Esophagus muscularis mucosa (tissue), 4 donors: ENCODE measurements at regions not wholly inside any gene's neighbourhood (a gene's known extent, or its start where the extent isn't known, plus 50 kb on each side); places are given as distances from the start of the nearest gene placed in this dataset.

Experiments
- DNase-seq: peaks from one replicate; pipeline ENCODE4 v3.0.0-alpha.2; 2017; ENCODE audit errors: extremely low spot score
- H3K27ac ChIP-seq, 4 donors: fragments of 200-600 bp; sonication (generic); replicated peaks in 1 of 4; 1 replicate in 3 of 4; 2 replicates in 1 of 4; pipeline ENCODE4 v1.5.1; 2016 to 2019; ENCODE audit warnings: mild to moderate bottlenecking in 1 of 4
- H3K27me3 ChIP-seq, 4 donors: fragments of 200-600 bp; sonication (generic); one replicate each; pipeline versions ENCODE4 v1.5.1 to v1.6.0; 2016 to 2019
- H3K36me3 ChIP-seq, 4 donors: fragments of 200-600 bp; sonication (generic); one replicate each; pipeline ENCODE4 v1.5.1; 2016 to 2019
- H3K4me1 ChIP-seq, 4 donors: fragments of 200-600 bp; sonication (generic); one replicate each; pipeline ENCODE4 v1.5.1; 2016 to 2019
- H3K4me3 ChIP-seq, 4 donors: fragments of 200-600 bp; sonication (generic); 1 replicate in 2 of 4; 2 replicates in 2 of 4; pipeline ENCODE4 v1.5.1; 2016 to 2019; ENCODE audit warnings: mild to moderate bottlenecking in 4 of 4, moderate library complexity in 1 of 4
- H3K9me3 ChIP-seq, 4 donors: fragments of 200-600 bp; sonication (generic); 1 replicate in 3 of 4; 2 replicates in 1 of 4; pipeline ENCODE4 v1.5.1; 2016 to 2019
- EP300 ChIP-seq: sonication (generic); formaldehyde crosslinking; IDR thresholded peaks from one replicate; pipeline ENCODE4 v1.6.1; 2017; ENCODE audit warnings: antibody characterized with exemption
- POLR2A ChIP-seq: fragments of 450-650 bp; IDR thresholded peaks from one replicate; pipeline ENCODE4 v1.6.1; 2017; ENCODE audit warnings: antibody characterized with exemption, moderate library complexity, mild to moderate bottlenecking, low read depth
- POLR2AphosphoS5 ChIP-seq, 2 donors: sonication (generic); formaldehyde crosslinking; IDR thresholded peaks; one replicate each; pipeline ENCODE4 v1.6.1; 2017; ENCODE audit warnings: antibody characterized with exemption in 2 of 2
- WGBS: methylation state at CpG from one replicate; pipeline ENCODE4 v1.1.5; 2018; 5-methylcytosine and 5-hydroxymethylcytosine counted together
- intact Hi-C: fragments of 100-400 bp; cut with DNase I; formaldehyde crosslinking; loops from one replicate; pipeline ENCODE4 v1.15.1; 2023
- TF ChIP-seq, protein P1 (sequence below), 3 experiments: fragments of 200-600 bp in 2 of 3; fragments of 450-650 bp in 1 of 3; sonication (generic) in 2 of 3; IDR thresholded peaks; one replicate each; pipeline ENCODE4 v1.5.1; 2017 to 2019; ENCODE audit warnings: antibody characterized with exemption in 3 of 3, mild to moderate bottlenecking in 2 of 3, moderate library complexity in 1 of 3

DNA sequence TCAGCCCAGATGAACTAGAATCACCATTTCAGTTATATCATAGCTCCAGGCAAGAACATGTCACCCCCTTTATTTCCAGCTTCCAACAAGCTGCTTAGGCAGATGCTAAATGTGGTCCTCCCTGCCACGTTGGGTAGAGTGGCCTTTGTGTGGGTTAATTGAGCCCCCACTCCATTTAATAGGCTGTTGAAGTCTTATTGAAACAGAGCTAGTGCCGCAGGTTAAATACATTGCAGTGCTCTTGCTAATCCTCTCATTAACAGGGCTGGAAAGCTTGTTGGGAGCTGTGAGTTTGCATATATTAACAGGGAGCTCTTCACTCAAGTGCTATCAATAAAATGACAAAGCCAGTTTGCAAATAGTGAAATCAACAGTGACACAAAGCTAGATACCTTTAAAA, 248.4 kb upstream of the CMC1 start:
- Histone ChIP-seq H3K27ac (no peak overlapping the region), H3K36me3 (no peaks in the 10 kb centered on the region), H3K27me3 (no peaks in the 10 kb centered on the region), H3K4me1 (no peaks in the 10 kb centered on the region), H3K9me3 (no peaks in the 10 kb centered on the region), H3K4me3 (no peak overlapping the region)
- no peak for DNase-seq
- TF ChIP-seq, protein P1, sequence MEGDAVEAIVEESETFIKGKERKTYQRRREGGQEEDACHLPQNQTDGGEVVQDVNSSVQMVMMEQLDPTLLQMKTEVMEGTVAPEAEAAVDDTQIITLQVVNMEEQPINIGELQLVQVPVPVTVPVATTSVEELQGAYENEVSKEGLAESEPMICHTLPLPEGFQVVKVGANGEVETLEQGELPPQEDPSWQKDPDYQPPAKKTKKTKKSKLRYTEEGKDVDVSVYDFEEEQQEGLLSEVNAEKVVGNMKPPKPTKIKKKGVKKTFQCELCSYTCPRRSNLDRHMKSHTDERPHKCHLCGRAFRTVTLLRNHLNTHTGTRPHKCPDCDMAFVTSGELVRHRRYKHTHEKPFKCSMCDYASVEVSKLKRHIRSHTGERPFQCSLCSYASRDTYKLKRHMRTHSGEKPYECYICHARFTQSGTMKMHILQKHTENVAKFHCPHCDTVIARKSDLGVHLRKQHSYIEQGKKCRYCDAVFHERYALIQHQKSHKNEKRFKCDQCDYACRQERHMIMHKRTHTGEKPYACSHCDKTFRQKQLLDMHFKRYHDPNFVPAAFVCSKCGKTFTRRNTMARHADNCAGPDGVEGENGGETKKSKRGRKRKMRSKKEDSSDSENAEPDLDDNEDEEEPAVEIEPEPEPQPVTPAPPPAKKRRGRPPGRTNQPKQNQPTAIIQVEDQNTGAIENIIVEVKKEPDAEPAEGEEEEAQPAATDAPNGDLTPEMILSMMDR (IDR thresholded peaks at IDR 0.05) = no peak
- TF ChIP-seq POLR2A = no peak
- TF ChIP-seq POLR2AphosphoS5 (IDR thresholded peaks at IDR 0.05) = no peak
- no peak for TF ChIP-seq EP300
- WGBS = 59% methylated on average over 2 of the region's 2 CpGs
- intact Hi-C loops = no loop called here

DNA sequence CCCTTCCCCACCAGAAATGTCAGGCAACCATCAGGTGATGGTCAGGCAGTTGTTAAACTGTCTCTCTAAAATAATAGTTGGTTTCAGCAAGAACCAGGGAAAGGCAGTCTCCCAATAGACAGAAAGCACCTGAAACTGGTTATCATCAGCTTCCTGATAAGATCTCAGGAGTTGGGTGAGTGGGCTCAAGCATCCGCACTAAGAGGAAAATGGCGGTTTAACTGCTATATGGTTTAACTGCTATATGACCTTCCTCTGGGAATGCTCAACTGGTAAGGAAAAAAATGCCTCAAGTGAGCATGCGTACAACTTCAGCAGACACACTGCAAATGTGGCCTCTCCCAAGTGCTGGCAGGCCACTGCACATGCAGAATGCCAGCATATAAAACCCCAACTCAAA, 240.8 kb upstream of the CMC1 start:
- intact Hi-C loops = no loop called here
- 81% methylated on average over 3 of the region's 3 CpGs for WGBS
- H3K27me3 ChIP-seq = peaks cover 0 to 5% (median 0%) of the 10 kb centered on the region in 4 donors
- no peaks in the 10 kb centered on the region for H3K36me3 ChIP-seq
- no peak for DNase-seq
- peaks cover 0 to 24% (median 7%) of the 10 kb centered on the region in 4 donors for H3K9me3 ChIP-seq
- H3K27ac ChIP-seq = no peak overlapping the region
- TF ChIP-seq POLR2AphosphoS5 (IDR thresholded peaks at IDR 0.05) (no peak), EP300 (no peak), POLR2A (no peak)
- TF ChIP-seq, protein P1 (IDR thresholded peaks at IDR 0.05) = no peak
- H3K4me1 ChIP-seq = no peaks in the 10 kb centered on the region
- no peak overlapping the region for H3K4me3 ChIP-seq

DNA sequence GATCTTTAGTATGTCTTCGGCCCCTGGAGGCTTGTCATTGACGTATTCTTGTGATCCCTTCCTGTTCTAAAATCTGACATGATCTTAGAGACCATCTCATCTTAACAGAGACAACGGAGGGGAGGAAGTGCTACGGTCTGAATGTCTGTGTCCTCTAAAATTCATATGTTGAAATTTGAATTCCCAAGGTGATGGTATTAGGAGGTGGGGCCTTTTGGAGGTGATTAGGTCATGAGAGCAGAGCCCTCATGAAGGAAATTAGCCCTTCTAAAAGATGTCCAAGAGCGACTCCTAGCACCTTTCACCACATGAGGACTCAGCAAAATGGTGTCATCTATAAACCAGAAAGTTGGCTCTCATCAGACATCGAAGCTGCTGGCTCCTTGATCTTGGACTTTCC, 233.2 kb upstream of the CMC1 start:
- no peak for TF ChIP-seq EP300
- TF ChIP-seq POLR2A = no peak
- peaks cover 0 to 10% (median 3%) of the 10 kb centered on the region in 4 donors for H3K9me3 ChIP-seq
- no peak for DNase-seq
- WGBS = 73% methylated on average over 6 of the region's 6 CpGs
- no peak overlapping the region for H3K27ac ChIP-seq
- intact Hi-C loops = no loop called here
- H3K4me1 ChIP-seq = no peaks in the 10 kb centered on the region
- H3K4me3 ChIP-seq = no peak overlapping the region
- H3K36me3 ChIP-seq = no peaks in the 10 kb centered on the region
- H3K27me3 ChIP-seq = no peaks in the 10 kb centered on the region

DNA sequence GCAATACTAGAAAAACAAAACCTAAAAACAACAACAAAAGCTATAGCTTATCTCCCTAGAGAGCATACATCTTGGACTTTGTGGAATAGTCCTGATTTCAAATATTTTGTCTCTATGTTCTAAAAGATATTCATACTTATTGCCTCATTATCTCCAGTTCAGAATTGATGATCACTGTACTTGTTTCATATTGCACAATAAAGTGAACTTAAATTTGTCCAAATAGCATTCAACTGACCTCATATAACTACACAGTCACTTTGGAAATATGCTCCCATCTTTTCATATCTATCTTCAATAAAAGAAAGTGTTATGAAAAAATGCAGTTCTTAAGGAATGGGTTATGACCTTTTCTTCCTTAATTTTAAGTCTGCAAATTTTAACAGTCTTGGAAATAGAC, 228.6 kb upstream of the CMC1 start:
- no peak overlapping the region for H3K27ac ChIP-seq
- no peaks in the 10 kb centered on the region for H3K36me3 ChIP-seq
- intact Hi-C loops = no loop called here
- no peak overlapping the region for H3K4me3 ChIP-seq
- no peaks in the 10 kb centered on the region for H3K4me1 ChIP-seq
- no peaks in the 10 kb centered on the region for H3K27me3 ChIP-seq
- TF ChIP-seq POLR2AphosphoS5 (IDR thresholded peaks at IDR 0.05) (no peak), POLR2A (no peak), EP300 (no peak)
- TF ChIP-seq, protein P1 (IDR thresholded peaks at IDR 0.05) = no peak
- DNase-seq = no peak
- H3K9me3 ChIP-seq = no peaks in the 10 kb centered on the region

DNA sequence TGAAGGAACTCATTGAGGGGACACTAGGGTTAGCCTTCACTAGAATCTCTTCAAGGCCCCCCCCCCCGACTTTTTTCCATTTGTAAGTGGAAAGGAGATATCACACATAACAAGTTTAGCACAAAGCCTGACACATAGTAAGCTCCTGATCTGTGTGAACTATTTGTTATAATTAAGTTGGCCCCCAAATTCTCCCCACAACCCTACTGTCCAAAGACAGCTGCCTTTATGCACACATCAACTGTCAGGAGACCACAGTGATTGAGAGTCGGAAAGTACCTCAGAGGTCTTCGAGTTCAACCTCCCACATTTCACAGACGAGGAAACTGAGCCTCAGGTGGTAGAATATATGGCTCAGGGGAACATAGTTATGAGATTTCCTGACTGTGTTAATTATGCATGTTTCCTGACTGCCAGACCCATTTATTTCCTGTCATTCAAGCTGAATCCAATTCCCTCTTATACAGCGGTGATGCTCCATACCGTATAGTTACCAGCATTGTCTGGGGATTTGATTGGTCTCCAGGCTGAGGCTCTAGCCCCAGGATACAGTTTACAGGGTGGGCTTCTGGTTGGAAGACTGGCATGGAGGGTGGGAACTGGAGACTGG, 227.4 kb upstream of the CMC1 start:
- Histone ChIP-seq H3K9me3 (no peaks in the 10 kb centered on the region), H3K4me3 (no peak overlapping the region), H3K36me3 (no peaks in the 10 kb centered on the region), H3K27ac (no peak overlapping the region), H3K27me3 (no peaks in the 10 kb centered on the region), H3K4me1 (no peaks in the 10 kb centered on the region)
- TF ChIP-seq POLR2A (no peak), POLR2AphosphoS5 (IDR thresholded peaks at IDR 0.05) (no peak), EP300 (no peak)
- TF ChIP-seq, protein P1 (IDR thresholded peaks at IDR 0.05) = no peak
- WGBS = 75% methylated on average over 6 of the region's 6 CpGs
- DNase-seq = no peak
- intact Hi-C loops = no loop called here
